ENCODE measurements at regions not wholly inside any gene's neighbourhood (a gene's known extent, or its start where the extent isn't known, plus 50 kb on each side); places are given as distances from the start of the nearest gene placed in this dataset.
"Not testable (repeated sequence)": the region's sequence is repeated elsewhere in the genome, so short reads cannot be mapped to it uniquely, and the experiment has no call there.

- ChIA-PET CTCF (no interaction called here), POLR2A (no interaction called here)
These were observed 57.5 kb upstream of the DYNLT3 start for GRCh38 chrX:37904833-37905232.

DNA sequence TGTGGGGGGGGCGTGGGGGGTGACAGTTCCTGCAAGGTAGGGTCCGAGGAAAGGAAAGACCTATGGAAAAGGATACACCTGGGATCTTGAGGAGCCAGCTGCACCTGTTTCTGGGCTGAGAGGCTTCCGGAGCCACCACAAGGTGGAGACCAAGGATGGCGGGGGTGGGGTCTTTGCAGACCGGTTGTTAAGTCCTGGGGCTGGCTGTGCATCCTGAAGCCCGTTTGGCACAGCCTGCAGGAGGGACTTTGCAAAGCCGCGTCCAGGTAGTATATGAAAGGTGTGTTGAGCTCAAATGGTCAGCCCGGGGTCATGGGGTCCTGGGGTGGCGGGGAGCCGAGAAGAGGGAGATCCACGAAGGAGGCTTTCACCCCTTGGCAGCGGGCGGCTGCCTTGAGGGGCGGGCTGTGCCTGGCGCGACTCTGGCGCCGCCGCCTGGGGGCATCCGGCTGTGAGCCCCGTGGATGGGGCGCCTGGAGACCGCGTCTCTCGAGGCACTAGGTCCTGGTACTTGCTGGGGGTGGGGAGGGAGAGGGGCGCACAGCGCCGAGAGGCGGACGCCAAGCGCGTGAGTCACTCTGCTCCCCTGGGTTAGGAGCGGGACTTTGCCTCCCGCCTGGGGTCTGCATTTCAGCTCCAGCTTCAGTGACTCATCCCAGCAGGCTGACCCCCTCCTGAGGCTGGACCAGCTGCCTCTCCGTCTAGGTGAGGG, 58.2 kb upstream of the DYNLT3 start:
- ChIA-PET POLR2A (no interaction called here), CTCF (interaction anchor here (0.6 kb wide), 1 partner anchor 566 kb away, joined by 3 read pairs; no protein-coding TSS in a partner anchor)

DNA sequence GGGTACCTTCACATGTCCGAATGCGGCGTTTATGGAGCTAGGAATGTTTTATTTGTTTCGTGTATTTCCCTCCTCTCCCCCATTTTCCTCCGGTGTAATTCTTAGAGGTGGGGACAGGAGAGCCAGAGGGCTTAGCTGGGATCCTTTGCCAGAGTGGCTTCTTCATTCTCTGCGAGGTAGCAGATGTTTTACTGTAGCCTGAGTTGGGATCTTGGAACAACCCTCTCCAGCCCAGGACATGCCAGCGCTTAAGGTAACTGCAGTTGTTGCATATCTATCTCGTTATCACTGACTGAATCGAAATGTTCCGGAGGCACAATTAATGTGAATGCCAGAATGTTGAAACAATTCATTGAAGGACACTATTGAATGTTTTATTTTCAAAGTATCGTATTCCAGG, 59.0 kb upstream of the DYNLT3 start:
- ChIA-PET POLR2A (no interaction called here), CTCF (no interaction called here)

DNA sequence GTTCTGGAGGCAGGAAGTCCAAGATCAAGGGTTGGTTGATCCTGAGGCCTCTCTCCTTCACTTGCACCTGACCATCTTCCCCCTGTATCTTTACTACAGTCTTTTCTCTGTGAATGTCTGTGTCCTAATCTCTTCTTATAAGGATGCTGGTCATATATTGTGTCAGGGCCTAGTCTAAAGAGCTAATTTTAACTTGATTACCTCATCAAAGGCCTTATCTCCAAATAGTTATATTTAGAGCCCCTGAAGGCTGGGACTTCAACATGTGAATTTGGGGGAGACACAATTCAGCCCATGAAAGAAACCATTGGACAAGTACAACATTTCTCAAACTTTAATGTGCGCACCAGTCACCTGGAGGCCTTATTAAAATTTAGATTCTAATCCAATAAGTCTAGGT, 62.8 kb upstream of the DYNLT3 start:
- CTCF ChIA-PET, result no interaction called here
- POLR2A ChIA-PET, result no interaction called here

DNA sequence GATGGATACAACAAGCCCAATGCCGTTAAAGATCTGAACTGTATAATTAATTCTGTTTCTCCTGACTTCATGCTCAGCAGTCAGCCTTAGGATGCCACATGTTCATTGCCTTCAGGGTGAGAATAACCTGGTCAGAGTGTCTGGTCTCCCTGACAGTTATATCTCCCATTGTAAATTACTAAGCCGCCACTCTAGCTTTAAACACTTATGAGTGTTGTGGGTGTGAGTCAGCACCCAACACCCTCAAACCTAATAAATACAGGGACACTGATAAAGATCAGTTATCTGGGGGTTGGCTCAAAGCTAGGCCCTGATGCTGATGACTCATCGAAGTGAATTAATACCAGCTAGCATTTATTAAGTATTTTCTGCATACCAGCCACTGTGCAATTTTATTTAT, 64.9 kb upstream of the DYNLT3 start:
- ChIA-PET CTCF (no interaction called here), POLR2A (interaction anchor here (0.5 kb wide), 1 partner anchor 63 kb away, joined by 4 read pairs; no protein-coding TSS in a partner anchor)

- CTCF ChIA-PET, result no interaction called here
These were observed 65.4 kb upstream of the DYNLT3 start for GRCh38 chrX:37912777-37913176.

GRCh38 chrX:37918168-37918567, 70.8 kb upstream of the DYNLT3 start:
- ChIA-PET CTCF (no interaction called here), POLR2A (no interaction called here)

More at GRCh38 chrX:37912777-37913176, 65.4 kb upstream of the DYNLT3 start:
- POLR2A ChIA-PET, result no interaction called here

DNA sequence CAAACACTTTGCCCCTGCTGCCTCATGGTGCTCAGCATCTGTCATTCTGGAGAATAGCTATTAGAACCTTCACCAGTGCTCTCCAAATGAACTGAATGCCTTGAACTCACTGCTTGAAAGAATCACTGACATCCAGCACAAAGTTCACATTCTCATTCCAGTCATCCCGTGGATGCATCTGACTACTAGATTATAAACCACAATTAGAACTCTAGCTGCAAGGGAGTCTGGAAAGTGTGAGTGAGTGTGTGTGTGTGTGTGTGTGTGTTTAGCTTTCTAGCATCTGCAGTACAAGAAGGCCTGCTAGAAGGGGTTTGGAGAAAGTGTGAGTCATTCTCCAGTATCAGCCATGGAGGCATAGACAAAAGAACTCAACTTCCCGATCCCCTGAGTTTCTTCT, 71.3 kb upstream of the DYNLT3 start:
- ChIA-PET POLR2A (no interaction called here), CTCF (no interaction called here)

- ChIA-PET CTCF (no interaction called here), POLR2A (no interaction called here)
These were observed 74.4 kb upstream of the DYNLT3 start for GRCh38 chrX:37921758-37922157.

DNA sequence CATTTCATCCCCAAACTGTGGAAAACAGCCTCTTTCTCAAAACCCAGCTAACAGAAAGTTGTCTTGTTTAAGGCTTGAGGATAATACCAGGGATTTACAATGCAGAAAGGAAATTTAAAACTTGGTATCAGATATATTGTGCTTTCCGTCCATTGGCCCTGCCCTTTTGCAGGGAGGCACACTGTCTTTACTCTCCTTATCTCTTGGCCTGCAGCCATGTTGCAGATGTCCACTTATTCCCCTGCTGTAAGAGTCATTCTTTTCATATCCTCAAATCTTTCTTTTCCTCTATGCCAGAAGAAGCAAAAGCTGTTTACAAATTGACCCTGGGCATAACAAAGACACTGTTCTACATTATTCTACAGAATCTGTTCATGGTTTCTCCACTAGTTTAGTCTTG, 75.6 kb upstream of the DYNLT3 start:
- ChIA-PET CTCF (no interaction called here), POLR2A (no interaction called here)

DNA sequence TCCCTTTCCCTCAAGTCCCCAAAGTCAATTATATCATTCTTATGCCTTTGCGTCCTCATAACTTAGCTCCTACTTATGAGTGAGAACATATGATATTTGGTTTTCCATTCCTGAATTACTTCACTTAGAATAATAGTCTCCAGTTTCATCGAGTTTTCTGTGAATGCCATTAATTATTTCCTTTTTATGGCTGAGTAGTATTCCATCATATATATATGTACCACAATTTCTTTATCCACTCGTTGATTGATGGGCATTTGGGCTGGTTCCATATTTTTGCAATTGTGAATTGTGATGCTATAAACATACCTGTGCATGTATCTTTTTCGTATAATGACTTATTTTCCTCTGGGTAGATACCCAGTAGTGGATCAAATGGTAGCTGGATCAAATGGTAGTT, 78.4 kb upstream of the DYNLT3 start:
- CTCF ChIA-PET, POLR2A ChIA-PET: not testable (repeated sequence)

DNA sequence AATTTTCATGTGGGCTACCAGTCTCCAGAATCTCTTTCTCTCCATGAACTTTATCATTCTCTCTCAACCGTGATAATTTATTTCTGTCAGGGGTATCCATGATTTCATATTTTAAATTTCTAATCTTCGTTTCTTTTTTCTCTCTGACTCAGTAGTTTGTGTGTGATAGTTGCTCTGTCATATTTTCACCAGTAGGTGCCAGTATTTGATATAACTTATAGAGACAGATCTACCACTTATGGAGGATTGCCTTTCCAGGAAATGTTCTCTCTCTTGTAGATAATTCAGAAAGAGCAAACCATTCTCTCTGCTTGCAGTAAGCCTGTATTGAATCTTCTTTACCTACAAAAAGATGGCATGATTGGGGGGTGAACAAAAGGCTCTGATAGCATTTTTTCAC, 79.3 kb upstream of the DYNLT3 start:
- CTCF ChIA-PET, result no interaction called here

GRCh38 chrX:37942170-37942569, 64.2 kb upstream of the SYTL5 start:
- POLR2A ChIA-PET, result no interaction called here

More for the DNA sequence above, 79.3 kb upstream of the DYNLT3 start:
- POLR2A ChIA-PET, result no interaction called here

GRCh38 chrX:37943554-37944344, 62.6 kb upstream of the SYTL5 start:
- CTCF ChIA-PET, result no interaction called here
- POLR2A ChIA-PET, result no interaction called here

More at GRCh38 chrX:37942170-37942569, 64.2 kb upstream of the SYTL5 start:
- CTCF ChIA-PET, result no interaction called here

DNA sequence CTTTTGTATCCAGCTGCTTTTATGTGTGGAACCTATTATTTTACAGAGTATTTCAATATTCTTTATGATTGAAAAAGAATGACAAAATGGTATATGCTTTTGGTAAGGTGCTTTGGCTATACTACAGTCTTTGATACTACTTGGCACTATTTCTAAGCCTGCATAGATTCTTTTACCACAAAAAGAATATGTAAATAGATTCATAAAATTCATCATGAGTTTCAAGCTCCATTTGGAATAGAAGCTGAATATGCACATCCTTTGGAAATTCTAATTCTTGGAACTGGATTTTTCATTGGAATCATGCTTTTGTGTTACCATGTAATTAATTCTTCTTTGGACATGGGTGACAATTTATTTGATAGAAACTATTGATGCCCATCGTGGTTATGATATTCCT, 60.2 kb upstream of the SYTL5 start:
- POLR2A ChIA-PET, result no interaction called here
- CTCF ChIA-PET, result no interaction called here

DNA sequence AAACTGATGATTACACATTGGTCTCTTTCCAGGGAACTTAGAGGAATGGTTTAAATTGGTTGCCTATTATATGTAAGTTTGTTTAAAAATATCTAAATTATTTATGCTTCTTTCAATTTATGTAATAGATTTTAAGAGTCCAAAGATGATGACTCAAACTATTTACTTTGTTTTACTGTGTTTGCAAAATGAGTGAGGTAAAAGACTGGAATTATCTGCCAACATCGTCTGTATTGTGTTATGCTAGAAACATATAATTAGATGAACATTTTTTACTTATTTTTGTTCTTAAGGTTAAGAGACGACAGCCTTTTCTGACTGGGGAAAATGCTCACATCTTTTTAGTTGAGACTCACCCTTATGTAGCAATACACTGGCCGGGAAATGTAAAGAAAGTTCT, 51.1 kb upstream of the SYTL5 start:
- ChIA-PET CTCF (no interaction called here), POLR2A (no interaction called here)

DNA sequence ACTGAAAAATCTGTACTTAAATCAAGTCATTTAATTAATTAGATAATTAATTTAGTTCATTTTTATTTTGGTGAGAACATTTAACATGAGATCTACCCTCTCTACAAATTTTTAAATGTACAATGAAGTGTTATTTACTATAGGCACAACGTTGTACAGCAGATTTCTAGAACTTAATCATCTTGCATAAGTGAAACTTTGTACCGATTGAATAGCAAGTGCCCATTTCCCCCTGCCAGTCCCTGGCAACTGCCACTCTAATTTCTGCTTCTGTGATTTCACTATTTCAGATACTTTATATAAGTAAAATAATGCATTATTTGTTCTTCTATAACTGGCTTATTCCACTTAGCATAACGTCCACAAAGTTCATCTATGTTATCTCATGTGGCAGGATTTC, 50.1 kb upstream of the SYTL5 start:
- ChIA-PET POLR2A (no interaction called here), CTCF (no interaction called here)

Data from activated CD8-positive, alpha-beta memory T cell treated with anti-CD3 and anti-CD28 coated beads for 36 hours (primary cell).